ENCODE measurements at regions not wholly inside any gene's neighbourhood (a gene's known extent, or its start where the extent isn't known, plus 50 kb on each side); places are given as distances from the start of the nearest gene placed in this dataset.

GRCh38 chr2:196482119-196483065 is 157.1 kb upstream of the CCDC150 start:
- no peaks in the 10 kb centered on the region for H3K4me1 Mint-ChIP-seq
- DNase-seq, result no peak
- peaks cover 32% of the 10 kb centered on the region for H3K27me3 Mint-ChIP-seq

GRCh38 chr2:196486146-196486545 is 153.4 kb upstream of the CCDC150 start:
- no peaks in the 10 kb centered on the region for H3K4me1 Mint-ChIP-seq
- intact Hi-C loops (cut with micrococcal nuclease), result no loop called here
- no peaks in the 10 kb centered on the region for H3K36me3 Mint-ChIP-seq (ENCODE audit: low read depth)
- no peak overlapping the region for H3K4me3 Mint-ChIP-seq
- peaks cover 7% of the 10 kb centered on the region for H3K9me3 Mint-ChIP-seq
- no peak for DNase-seq
- peaks cover 21% of the 10 kb centered on the region for H3K27me3 Mint-ChIP-seq
- no peak overlapping the region for H3K27ac Mint-ChIP-seq

More at GRCh38 chr2:196482119-196483065, 157.1 kb upstream of the CCDC150 start:
- Mint-ChIP-seq H3K9me3 (peaks cover 7% of the 10 kb centered on the region), H3K27ac (no peak overlapping the region), H3K4me3 (no peak overlapping the region), H3K36me3 (ENCODE audit: low read depth) (no peaks in the 10 kb centered on the region)
- intact Hi-C loops (cut with micrococcal nuclease), result no loop called here

DNA sequence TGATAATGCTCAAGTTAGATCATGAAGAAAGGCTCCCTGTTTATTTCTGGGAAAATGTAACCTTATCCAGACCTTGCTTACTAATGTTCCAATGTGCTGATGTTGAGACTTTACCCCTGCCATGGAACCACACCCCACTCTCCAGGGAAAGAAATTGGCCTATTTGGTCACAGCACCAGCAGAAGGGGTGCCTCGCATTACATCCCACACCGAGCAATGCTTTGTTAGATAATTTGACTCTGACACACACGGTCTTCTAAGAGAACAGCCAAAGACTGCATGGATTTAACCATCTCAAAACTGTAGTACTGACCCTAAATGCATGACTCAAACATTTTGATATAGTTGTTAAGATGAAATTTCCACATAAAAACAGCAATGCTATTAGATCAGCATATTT is 152.1 kb upstream of the CCDC150 start:
- DNase-seq, result no peak
- Mint-ChIP-seq H3K4me1 (no peaks in the 10 kb centered on the region), H3K4me3 (no peak overlapping the region), H3K9me3 (peaks cover 7% of the 10 kb centered on the region), H3K36me3 (ENCODE audit: low read depth) (no peaks in the 10 kb centered on the region), H3K27ac (no peak overlapping the region), H3K27me3 (peaks cover 23% of the 10 kb centered on the region)
- intact Hi-C loops (cut with micrococcal nuclease), result no loop called here

GRCh38 chr2:196489371-196489770 is 150.1 kb upstream of the CCDC150 start:
- no peak for DNase-seq
- Mint-ChIP-seq H3K27me3 (peaks cover 27% of the 10 kb centered on the region), H3K4me1 (no peaks in the 10 kb centered on the region), H3K27ac (no peak overlapping the region), H3K9me3 (peaks cover 10% of the 10 kb centered on the region), H3K36me3 (ENCODE audit: low read depth) (no peaks in the 10 kb centered on the region), H3K4me3 (no peak overlapping the region)
- intact Hi-C loops (cut with micrococcal nuclease), result no loop called here

GRCh38 chr2:196492946-196493345 is 146.6 kb upstream of the CCDC150 start:
- H3K4me1 Mint-ChIP-seq, result no peaks in the 10 kb centered on the region
- no peak overlapping the region for H3K4me3 Mint-ChIP-seq
- H3K36me3 Mint-ChIP-seq (ENCODE audit: low read depth), result no peaks in the 10 kb centered on the region
- intact Hi-C loops (cut with micrococcal nuclease), result no loop called here
- no peak for DNase-seq
- H3K9me3 Mint-ChIP-seq, result peaks cover 4% of the 10 kb centered on the region
- H3K27me3 Mint-ChIP-seq, result peaks cover 20% of the 10 kb centered on the region
- H3K27ac Mint-ChIP-seq, result no peak overlapping the region

GRCh38 chr2:196498962-196499361 is 140.6 kb upstream of the CCDC150 start:
- H3K4me3 Mint-ChIP-seq, result no peak overlapping the region
- no peak for DNase-seq
- H3K9me3 Mint-ChIP-seq, result peaks cover 11% of the 10 kb centered on the region
- H3K4me1 Mint-ChIP-seq, result no peaks in the 10 kb centered on the region
- H3K27me3 Mint-ChIP-seq, result peaks cover 14% of the 10 kb centered on the region
- H3K36me3 Mint-ChIP-seq (ENCODE audit: low read depth), result no peaks in the 10 kb centered on the region
- H3K27ac Mint-ChIP-seq, result no peak overlapping the region
- intact Hi-C loops (cut with micrococcal nuclease), result no loop called here

DNA sequence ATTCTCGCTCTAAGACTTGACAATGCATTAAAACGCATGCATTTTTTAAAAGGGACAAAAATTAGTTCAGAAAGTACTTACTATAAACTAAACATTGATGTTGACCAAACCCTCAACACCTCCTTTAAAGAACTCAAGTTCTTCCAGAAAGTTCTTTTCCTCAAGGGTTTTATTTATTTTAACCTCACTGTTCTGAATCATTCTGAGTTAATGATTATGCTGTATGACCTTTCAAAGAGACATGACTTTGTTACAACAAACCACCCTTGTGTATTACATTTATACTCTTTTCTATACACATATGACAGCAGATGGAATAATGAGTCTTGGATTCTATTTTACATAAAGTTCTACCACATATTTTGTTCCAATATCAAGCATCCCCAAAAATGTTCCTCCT is 139.8 kb upstream of the CCDC150 start:
- intact Hi-C loops (cut with micrococcal nuclease), result no loop called here
- DNase-seq, result no peak
- H3K4me1 Mint-ChIP-seq, result no peaks in the 10 kb centered on the region
- H3K9me3 Mint-ChIP-seq, result peaks cover 6% of the 10 kb centered on the region
- H3K36me3 Mint-ChIP-seq (ENCODE audit: low read depth), result no peaks in the 10 kb centered on the region
- no peak overlapping the region for H3K4me3 Mint-ChIP-seq
- no peak overlapping the region for H3K27ac Mint-ChIP-seq
- peaks cover 13% of the 10 kb centered on the region for H3K27me3 Mint-ChIP-seq

DNA sequence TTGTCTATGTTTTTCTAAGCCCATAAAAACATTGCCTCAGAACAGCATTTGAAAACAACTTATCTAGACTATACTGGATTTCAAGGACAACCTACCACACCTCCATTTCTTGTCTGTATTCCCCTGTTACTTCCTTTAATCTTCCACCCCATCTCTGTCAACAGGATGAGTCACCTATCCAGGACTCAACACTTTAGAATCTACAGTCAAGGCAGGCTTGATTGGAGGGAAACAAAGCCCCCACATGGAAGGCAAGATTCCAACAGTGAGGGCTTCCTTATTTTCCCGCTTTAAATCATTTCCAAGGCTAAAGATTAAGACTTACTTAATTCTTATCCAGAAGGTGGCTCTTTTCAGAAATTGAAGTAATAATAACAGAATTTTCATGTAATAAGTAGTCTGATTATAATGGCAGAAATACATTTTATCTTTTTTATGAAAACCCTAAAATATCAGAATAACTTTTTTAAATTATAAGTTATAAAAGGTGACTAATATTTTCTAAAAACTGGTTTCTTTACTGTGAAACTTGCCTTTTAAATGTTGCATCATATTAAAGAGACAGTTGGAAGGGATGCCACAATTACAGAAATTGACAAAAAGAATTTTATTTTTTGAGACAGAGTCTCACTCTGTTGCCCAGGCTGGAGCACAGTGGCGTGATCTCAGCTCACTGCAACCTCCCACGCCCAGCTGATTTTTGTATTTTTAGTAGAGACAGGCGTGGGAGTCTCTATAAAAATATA is 138.7 kb upstream of the CCDC150 start:
- Mint-ChIP-seq H3K36me3 (ENCODE audit: low read depth) (no peaks in the 10 kb centered on the region), H3K9me3 (peaks cover 6% of the 10 kb centered on the region), H3K4me1 (no peaks in the 10 kb centered on the region), H3K27ac (no peak overlapping the region), H3K27me3 (peaks cover 15% of the 10 kb centered on the region), H3K4me3 (no peak overlapping the region)
- no peak for DNase-seq
- intact Hi-C loops (cut with micrococcal nuclease), result no loop called here

DNA sequence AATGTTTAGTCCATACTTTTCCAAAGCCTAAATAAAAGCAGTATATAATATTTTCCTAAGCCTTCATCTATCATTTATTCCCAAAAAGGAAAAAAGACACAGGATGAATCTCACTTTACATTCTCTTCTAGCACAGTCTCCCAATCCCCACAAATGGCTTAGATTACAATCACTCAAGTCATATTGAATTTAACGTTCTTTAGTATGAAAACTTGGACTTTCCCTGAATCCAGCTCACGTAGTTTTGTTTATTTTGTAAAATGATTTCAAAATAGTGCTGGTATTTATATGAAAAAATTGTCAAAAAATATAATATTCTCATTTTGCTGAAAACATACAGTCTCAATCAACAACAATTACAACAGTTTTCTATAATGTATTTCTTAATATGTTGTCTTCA is 137.7 kb upstream of the CCDC150 start:
- Mint-ChIP-seq H3K27me3 (peaks cover 17% of the 10 kb centered on the region), H3K9me3 (peaks cover 6% of the 10 kb centered on the region), H3K4me1 (no peaks in the 10 kb centered on the region), H3K36me3 (ENCODE audit: low read depth) (no peaks in the 10 kb centered on the region), H3K27ac (no peak overlapping the region), H3K4me3 (no peak overlapping the region)
- intact Hi-C loops (cut with micrococcal nuclease), result no loop called here
- no peak for DNase-seq

DNA sequence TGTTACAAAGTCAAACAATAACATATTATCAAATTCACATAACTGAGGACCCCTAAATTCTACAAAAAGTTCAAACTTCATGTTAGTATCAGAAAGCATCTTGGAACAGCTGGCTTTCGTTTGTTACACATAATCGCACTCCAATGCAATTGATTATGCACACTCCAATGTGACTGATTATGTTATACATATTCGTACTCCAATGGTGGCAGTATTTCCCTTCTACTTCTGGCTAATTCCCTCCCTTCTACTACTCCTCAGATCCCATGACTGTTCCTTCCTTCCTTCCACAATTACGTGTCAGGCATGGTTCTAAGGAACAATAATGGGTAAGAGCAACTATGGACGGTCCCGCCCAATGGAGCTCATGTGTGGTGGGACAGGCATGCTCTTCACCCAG is 137.1 kb upstream of the CCDC150 start:
- no peaks in the 10 kb centered on the region for H3K4me1 Mint-ChIP-seq
- H3K36me3 Mint-ChIP-seq (ENCODE audit: low read depth), result no peaks in the 10 kb centered on the region
- intact Hi-C loops (cut with micrococcal nuclease), result no loop called here
- no peak overlapping the region for H3K27ac Mint-ChIP-seq
- H3K9me3 Mint-ChIP-seq, result peaks cover 6% of the 10 kb centered on the region
- no peak for DNase-seq
- no peak overlapping the region for H3K4me3 Mint-ChIP-seq
- H3K27me3 Mint-ChIP-seq, result peaks cover 17% of the 10 kb centered on the region

- Mint-ChIP-seq H3K9me3 (peaks cover 6% of the 10 kb centered on the region), H3K4me1 (no peaks in the 10 kb centered on the region), H3K27me3 (peaks cover 18% of the 10 kb centered on the region), H3K4me3 (no peak overlapping the region), H3K36me3 (ENCODE audit: low read depth) (no peaks in the 10 kb centered on the region), H3K27ac (no peak overlapping the region)
- no peak for DNase-seq
- intact Hi-C loops (cut with micrococcal nuclease), result no loop called here
These were observed 136.1 kb upstream of the CCDC150 start for GRCh38 chr2:196503398-196503797.

DNA sequence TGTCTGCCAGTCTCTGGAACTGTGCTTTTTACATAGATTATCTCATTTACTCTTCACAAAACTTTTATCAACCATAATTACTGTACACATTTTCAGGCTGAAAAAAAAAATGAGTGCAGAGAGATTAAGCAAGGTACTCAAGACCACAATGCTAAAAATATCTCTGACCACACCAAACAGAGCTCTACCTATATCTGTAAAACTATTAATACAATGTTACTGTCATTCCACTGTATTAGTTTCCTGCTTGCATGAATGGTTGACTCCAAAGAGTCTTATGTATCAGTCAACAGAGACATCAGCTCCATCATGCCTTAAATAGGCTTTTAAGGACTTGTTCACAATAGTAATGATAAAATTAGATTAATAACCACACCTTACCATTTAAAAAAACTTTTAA is 134.7 kb upstream of the CCDC150 start:
- no peaks in the 10 kb centered on the region for H3K36me3 Mint-ChIP-seq (ENCODE audit: low read depth)
- H3K27ac Mint-ChIP-seq, result no peak overlapping the region
- DNase-seq, result no peak
- no peak overlapping the region for H3K4me3 Mint-ChIP-seq
- intact Hi-C loops (cut with micrococcal nuclease), result no loop called here
- H3K27me3 Mint-ChIP-seq, result peaks cover 18% of the 10 kb centered on the region
- no peaks in the 10 kb centered on the region for H3K9me3 Mint-ChIP-seq
- no peaks in the 10 kb centered on the region for H3K4me1 Mint-ChIP-seq

- no peaks in the 10 kb centered on the region for H3K36me3 Mint-ChIP-seq (ENCODE audit: low read depth)
- H3K9me3 Mint-ChIP-seq, result no peaks in the 10 kb centered on the region
- intact Hi-C loops (cut with micrococcal nuclease), result no loop called here
- H3K4me3 Mint-ChIP-seq, result no peak overlapping the region
- H3K4me1 Mint-ChIP-seq, result no peaks in the 10 kb centered on the region
- H3K27ac Mint-ChIP-seq, result no peak overlapping the region
- peaks cover 23% of the 10 kb centered on the region for H3K27me3 Mint-ChIP-seq
- no peak for DNase-seq
These were observed 129.3 kb upstream of the CCDC150 start for GRCh38 chr2:196510246-196510645.

Measured in activated CD4-positive, alpha-beta T cell treated with anti-CD3 and anti-CD28 coated beads, Interleukin-2, amount 10 ng/mL, durations not matched to agents 24 days and 14 days (primary cell).